HCT116 (cell line): ENCODE measurements at regions not wholly inside any gene's neighbourhood (a gene's known extent, or its start where the extent isn't known, plus 50 kb on each side); places are given as distances from the start of the nearest gene placed in this dataset.

ENCODE experiments used
- ATAC-seq: fragments of 200-7000 bp; cut with Tn5 transposase; 2 replicates; pipeline ENCODE4 v1.9.1; 2020; ENCODE audit warnings: mild to moderate bottlenecking, moderate library complexity
- BruUV-seq: library from RNA; stranded (reverse); fragments of 400-500 nt; replicated peaks from 2 replicates; lab custom pipeline; 2021; lab: Mats Ljungman, UMichigan
- CTCF ChIA-PET: fragments of 300-600 bp; sonication (Branson Sonifier 250); formaldehyde crosslinking; loops from one replicate; lab custom pipeline; 2021; ENCODE audit warnings: antibody characterized with exemption; lab: Charles Lee
- POLR2A ChIA-PET: fragments of 300-600, 350-600 bp; sonication (Branson Sonifier 250); formaldehyde crosslinking; loops from one replicate; lab custom pipeline; 2021; ENCODE audit warnings: antibody characterized with exemption; lab: Charles Lee
- RAD21 ChIA-PET, 2 experiments: fragments of 300-600 bp; sonication (Branson Sonifier 250); formaldehyde crosslinking; loops; one replicate each; lab custom pipeline; 2023; ENCODE audit warnings: low total read pairs in 2 of 2; ENCODE audit not compliant: uncharacterized antibody in 2 of 2, unreplicated experiment in 2 of 2, low non-redundant PET in 1 of 2; lab: Charles Lee
- DNase-seq: peaks from one replicate; pipeline ENCODE4 v3.0.0-alpha.2; 2010; ENCODE audit warnings: low read depth, low spot score
- H2AFZ ChIP-seq: fragments of 200-600 bp; shearing (Covaris generic), sonication (generic); 2 replicates; pipeline ENCODE4 v1.6.1; 2017; ENCODE audit warnings: low read depth, mixed run types, mixed read lengths, antibody characterized with exemption, low read length; ENCODE audit not compliant: poor library complexity, severe bottlenecking
- H3K27ac ChIP-seq: 2 replicates; pipeline ENCODE4 v1.5.1; 2012; ENCODE audit warnings: low read depth, low read length
- H3K27me3 ChIP-seq: fragments of 200-600 bp; sonication (generic); 2 replicates; pipeline ENCODE4 v1.6.1; 2016; ENCODE audit warnings: mixed run types, low read length, mixed read lengths; ENCODE audit not compliant: insufficient read depth
- H3K36me3 ChIP-seq, 2 experiments: fragments of 200-500 bp in 1 of 2; fragments of 200-600 bp in 1 of 2; sonication (Bioruptor generic) in 1 of 2; sonication (generic) in 1 of 2; 2 replicates each; pipeline versions ENCODE4 v1.5.1 to v1.6.1; 2014 to 2016; ENCODE audit warnings: low read length in 2 of 2, inconsistent platforms in 1 of 2, mixed read lengths in 1 of 2, mixed run types in 1 of 2; ENCODE audit not compliant: insufficient read depth in 2 of 2, control insufficient read depth in 1 of 2
- H3K4me1 ChIP-seq, 2 experiments: fragments of 200-600 bp in 1 of 2; sonication (generic) in 1 of 2; 2 replicates each; pipeline versions ENCODE4 v1.5.1 to v1.6.1; 2012 to 2017; ENCODE audit warnings: low read length in 2 of 2, inconsistent platforms in 1 of 2, mild to moderate bottlenecking in 1 of 2, mixed read lengths in 1 of 2, mixed run types in 1 of 2, moderate library complexity in 1 of 2; ENCODE audit not compliant: insufficient read depth in 2 of 2, control insufficient read depth in 1 of 2
- H3K4me2 ChIP-seq: fragments of 200-600 bp; sonication (generic); 2 replicates; pipeline ENCODE4 v1.6.1; 2017; ENCODE audit warnings: mixed run types, low read length, mixed read lengths
- H3K4me3 ChIP-seq, 2 experiments: fragments of 200-600 bp in 1 of 2; sonication (generic) in 1 of 2; replicated peaks in 1 of 2; 2 replicates each; pipeline ENCODE4 v1.5.1; 2011 to 2016; ENCODE audit warnings: low read length in 2 of 2, control low read depth in 1 of 2, low read depth in 1 of 2, mild to moderate bottlenecking in 1 of 2, mixed read lengths in 1 of 2, mixed run types in 1 of 2
- H3K79me2 ChIP-seq: fragments of 200-600 bp; sonication (generic); 2 replicates; pipeline ENCODE4 v1.6.1; 2017; ENCODE audit warnings: mild to moderate bottlenecking, mixed run types, low read length, moderate library complexity, mixed read lengths; ENCODE audit not compliant: insufficient read depth
- H3K9ac ChIP-seq: fragments of 200-600 bp; sonication (generic); 2 replicates; pipeline ENCODE4 v1.6.1; 2016; ENCODE audit warnings: low read length, mixed read lengths
- H3K9me2 ChIP-seq: fragments of 200-600 bp; sonication (generic), shearing (Covaris generic); 2 replicates; pipeline ENCODE4 v1.6.1; 2017; ENCODE audit warnings: mixed run types, mild to moderate bottlenecking, moderate library complexity; ENCODE audit not compliant: insufficient read depth
- H3K9me3 ChIP-seq, 2 experiments: fragments of 200-500 bp in 1 of 2; fragments of 200-600 bp in 1 of 2; sonication (Bioruptor generic) in 1 of 2; sonication (generic) in 1 of 2; 2 replicates each; pipeline ENCODE4 v1.6.1; 2014 to 2017; ENCODE audit warnings: low read length in 2 of 2, mixed read lengths in 2 of 2, inconsistent platforms in 1 of 2, low read depth in 1 of 2, mild to moderate bottlenecking in 1 of 2, mixed run types in 1 of 2, moderate library complexity in 1 of 2; ENCODE audit not compliant: control insufficient read depth in 1 of 2, insufficient read depth in 1 of 2
- H4K20me1 ChIP-seq: fragments of 200-600 bp; sonication (generic), shearing (Covaris generic); 2 replicates; pipeline ENCODE4 v1.6.1; 2017; ENCODE audit warnings: mixed run types, mild to moderate bottlenecking, moderate library complexity; ENCODE audit not compliant: insufficient read depth
- CEBPB ChIP-seq: IDR thresholded peaks from 2 replicates; pipeline ENCODE4 v1.6.1; 2012; ENCODE audit warnings: low read depth
- EZH2 ChIP-seq: fragments of 200-600 bp; sonication (generic); IDR thresholded peaks from 2 replicates; pipeline ENCODE4 v1.6.1; 2017; ENCODE audit warnings: antibody characterized with exemption, mixed run types
- EZH2phosphoT487 ChIP-seq: fragments of 200-600 bp; IDR thresholded peaks from 2 replicates; pipeline ENCODE4 v1.6.1; 2018; ENCODE audit warnings: antibody characterized with exemption, borderline replicate concordance
- JUND ChIP-seq: IDR thresholded peaks from 2 replicates; pipeline ENCODE4 v1.6.1; 2012
- RAD21 ChIP-seq: IDR thresholded peaks from 2 replicates; pipeline ENCODE4 v1.6.1; 2012; ENCODE audit warnings: low read depth, mild to moderate bottlenecking
- SIN3A ChIP-seq: IDR thresholded peaks from 2 replicates; pipeline ENCODE4 v1.6.1; 2012; ENCODE audit warnings: low read depth
- YY1 ChIP-seq: IDR thresholded peaks from 2 replicates; pipeline ENCODE4 v1.6.1; 2011; ENCODE audit warnings: low read length, low read depth, moderate library complexity, mild to moderate bottlenecking; ENCODE audit not compliant: insufficient replicate concordance; ENCODE audit errors: extremely low read depth
- ZNF274 ChIP-seq: fragments of 200-500 bp; sonication (Bioruptor generic); IDR thresholded peaks from 2 replicates; pipeline ENCODE4 v1.6.1; 2014; ENCODE audit warnings: mild to moderate bottlenecking, low read depth, low read length, inconsistent platforms
- intact Hi-C: fragments of 100-400 bp; cut with micrococcal nuclease; formaldehyde crosslinking; loops from 2 replicates; pipeline ENCODE4 v1.10.0; 2022
- TF ChIP-seq, protein P1 (sequence below): IDR thresholded peaks from 2 replicates; pipeline ENCODE4 v1.6.1; 2012; ENCODE audit warnings: low read depth
- TF ChIP-seq, protein P2 (sequence below): IDR thresholded peaks from 2 replicates; pipeline ENCODE4 v1.6.1; 2012
- TF ChIP-seq, protein P3 (sequence below): IDR thresholded peaks from 2 replicates; pipeline ENCODE4 v1.6.1; 2011; ENCODE audit warnings: mild to moderate bottlenecking, low read length, moderate library complexity; ENCODE audit not compliant: insufficient replicate concordance; ENCODE audit errors: extremely low read depth

DNA sequence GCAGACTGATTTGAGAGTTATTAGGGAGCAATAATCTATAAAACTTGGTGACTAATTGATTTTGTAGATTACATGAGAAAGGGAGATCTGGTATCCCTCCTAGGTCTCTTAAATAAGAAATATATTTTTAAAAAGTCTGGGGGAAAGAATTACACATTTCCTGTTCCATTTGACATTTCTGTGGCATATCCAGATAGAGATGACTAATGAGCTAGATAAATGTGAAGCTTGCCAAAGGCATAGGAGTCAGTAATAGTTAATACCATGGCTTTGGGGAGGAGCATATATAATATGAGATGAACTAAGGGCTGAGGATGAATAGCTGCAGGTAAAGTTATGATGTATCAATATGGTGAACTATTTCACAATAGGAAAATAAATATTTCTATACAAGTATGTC is 663.7 kb downstream of the PTPRC start:
- no peak overlapping the region for H3K27ac ChIP-seq
- intact Hi-C loops = no loop called here
- POLR2A ChIA-PET = no interaction called here

More for the DNA sequence above, 663.7 kb downstream of the PTPRC start:
- H3K36me3 ChIP-seq = no peaks in the 10 kb centered on the region
- no peak overlapping the region for H2AFZ ChIP-seq
- no peaks in the 10 kb centered on the region for H3K9me2 ChIP-seq
- RAD21 ChIA-PET = no interaction called here
- H3K27me3 ChIP-seq = no peaks in the 10 kb centered on the region
- ATAC-seq = no peak
- H3K4me2 ChIP-seq = no peak overlapping the region
- TF ChIP-seq, protein P1, sequence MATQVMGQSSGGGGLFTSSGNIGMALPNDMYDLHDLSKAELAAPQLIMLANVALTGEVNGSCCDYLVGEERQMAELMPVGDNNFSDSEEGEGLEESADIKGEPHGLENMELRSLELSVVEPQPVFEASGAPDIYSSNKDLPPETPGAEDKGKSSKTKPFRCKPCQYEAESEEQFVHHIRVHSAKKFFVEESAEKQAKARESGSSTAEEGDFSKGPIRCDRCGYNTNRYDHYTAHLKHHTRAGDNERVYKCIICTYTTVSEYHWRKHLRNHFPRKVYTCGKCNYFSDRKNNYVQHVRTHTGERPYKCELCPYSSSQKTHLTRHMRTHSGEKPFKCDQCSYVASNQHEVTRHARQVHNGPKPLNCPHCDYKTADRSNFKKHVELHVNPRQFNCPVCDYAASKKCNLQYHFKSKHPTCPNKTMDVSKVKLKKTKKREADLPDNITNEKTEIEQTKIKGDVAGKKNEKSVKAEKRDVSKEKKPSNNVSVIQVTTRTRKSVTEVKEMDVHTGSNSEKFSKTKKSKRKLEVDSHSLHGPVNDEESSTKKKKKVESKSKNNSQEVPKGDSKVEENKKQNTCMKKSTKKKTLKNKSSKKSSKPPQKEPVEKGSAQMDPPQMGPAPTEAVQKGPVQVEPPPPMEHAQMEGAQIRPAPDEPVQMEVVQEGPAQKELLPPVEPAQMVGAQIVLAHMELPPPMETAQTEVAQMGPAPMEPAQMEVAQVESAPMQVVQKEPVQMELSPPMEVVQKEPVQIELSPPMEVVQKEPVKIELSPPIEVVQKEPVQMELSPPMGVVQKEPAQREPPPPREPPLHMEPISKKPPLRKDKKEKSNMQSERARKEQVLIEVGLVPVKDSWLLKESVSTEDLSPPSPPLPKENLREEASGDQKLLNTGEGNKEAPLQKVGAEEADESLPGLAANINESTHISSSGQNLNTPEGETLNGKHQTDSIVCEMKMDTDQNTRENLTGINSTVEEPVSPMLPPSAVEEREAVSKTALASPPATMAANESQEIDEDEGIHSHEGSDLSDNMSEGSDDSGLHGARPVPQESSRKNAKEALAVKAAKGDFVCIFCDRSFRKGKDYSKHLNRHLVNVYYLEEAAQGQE = no peak
- no peak for TF ChIP-seq EZH2phosphoT487
- TF ChIP-seq, protein P2, sequence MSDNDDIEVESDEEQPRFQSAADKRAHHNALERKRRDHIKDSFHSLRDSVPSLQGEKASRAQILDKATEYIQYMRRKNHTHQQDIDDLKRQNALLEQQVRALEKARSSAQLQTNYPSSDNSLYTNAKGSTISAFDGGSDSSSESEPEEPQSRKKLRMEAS = no peak
- TF ChIP-seq SIN3A = no peak
- TF ChIP-seq, protein P3, sequence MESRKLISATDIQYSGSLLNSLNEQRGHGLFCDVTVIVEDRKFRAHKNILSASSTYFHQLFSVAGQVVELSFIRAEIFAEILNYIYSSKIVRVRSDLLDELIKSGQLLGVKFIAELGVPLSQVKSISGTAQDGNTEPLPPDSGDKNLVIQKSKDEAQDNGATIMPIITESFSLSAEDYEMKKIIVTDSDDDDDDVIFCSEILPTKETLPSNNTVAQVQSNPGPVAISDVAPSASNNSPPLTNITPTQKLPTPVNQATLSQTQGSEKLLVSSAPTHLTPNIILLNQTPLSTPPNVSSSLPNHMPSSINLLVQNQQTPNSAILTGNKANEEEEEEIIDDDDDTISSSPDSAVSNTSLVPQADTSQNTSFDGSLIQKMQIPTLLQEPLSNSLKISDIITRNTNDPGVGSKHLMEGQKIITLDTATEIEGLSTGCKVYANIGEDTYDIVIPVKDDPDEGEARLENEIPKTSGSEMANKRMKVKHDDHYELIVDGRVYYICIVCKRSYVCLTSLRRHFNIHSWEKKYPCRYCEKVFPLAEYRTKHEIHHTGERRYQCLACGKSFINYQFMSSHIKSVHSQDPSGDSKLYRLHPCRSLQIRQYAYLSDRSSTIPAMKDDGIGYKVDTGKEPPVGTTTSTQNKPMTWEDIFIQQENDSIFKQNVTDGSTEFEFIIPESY = no peak
- TF ChIP-seq YY1 = no peak
- no peak for TF ChIP-seq RAD21
- no peak for TF ChIP-seq CEBPB
- no peak for TF ChIP-seq JUND
- TF ChIP-seq EZH2 = no peak
- TF ChIP-seq ZNF274 = no peak
- TF ChIP-seq, all 23 proteins: peak for 0
- CTCF ChIA-PET = no interaction called here
- H3K4me3 ChIP-seq = no peak overlapping the region
- no peak for DNase-seq
- peaks cover 7 to 8% of the 10 kb centered on the region in 2 experiments; a peak in 3 of 4 replicates for H3K4me1 ChIP-seq
- BruUV-seq = no TSS peak
- no peaks in the 10 kb centered on the region for H3K9me3 ChIP-seq
- H3K79me2 ChIP-seq = no peaks in the 10 kb centered on the region
- no peak overlapping the region for H3K9ac ChIP-seq
- H4K20me1 ChIP-seq = no peaks in the 10 kb centered on the region
